Mesenchymal stem cell (in vitro differentiated cells and primary cell): ENCODE measurements at regions not wholly inside any gene's neighbourhood (a gene's known extent, or its start where the extent isn't known, plus 50 kb on each side); places are given as distances from the start of the nearest gene placed in this dataset.

ENCODE experiments used
- DNase-seq: peaks from one replicate; pipeline ENCODE4 v3.0.0-alpha.2; 2013
- H2AFZ ChIP-seq: one replicate; pipeline ENCODE4 v1.6.1; 2013; ENCODE audit warnings: low read depth, mild to moderate bottlenecking, control low read depth, inconsistent platforms, low read length, moderate library complexity
- H2AK5ac ChIP-seq: 2 replicates; pipeline ENCODE4 v1.6.1; 2013; ENCODE audit warnings: low read length, moderate library complexity, mild to moderate bottlenecking, inconsistent platforms; ENCODE audit not compliant: severe bottlenecking
- H2BK120ac ChIP-seq: one replicate; pipeline ENCODE4 v1.6.1; 2013; ENCODE audit warnings: low read depth, mild to moderate bottlenecking, inconsistent platforms, low read length, moderate library complexity
- H2BK12ac ChIP-seq, 2 experiments: one replicate each; pipeline ENCODE4 v1.6.1; 2013; ENCODE audit warnings: inconsistent platforms in 2 of 2, low read length in 2 of 2, mild to moderate bottlenecking in 2 of 2, moderate library complexity in 2 of 2, control low read depth in 1 of 2
- H2BK15ac ChIP-seq: one replicate; pipeline ENCODE4 v1.6.1; 2013; ENCODE audit warnings: mild to moderate bottlenecking, low read depth, inconsistent platforms; ENCODE audit not compliant: poor library complexity, severe bottlenecking
- H2BK5ac ChIP-seq: 2 replicates; pipeline ENCODE4 v1.6.1; 2013; ENCODE audit warnings: low read depth, mild to moderate bottlenecking, low read length, control low read depth, inconsistent platforms; ENCODE audit not compliant: poor library complexity, severe bottlenecking
- H3K14ac ChIP-seq, 2 experiments: one replicate each; pipeline ENCODE4 v1.6.1; 2013; ENCODE audit warnings: inconsistent platforms in 2 of 2, low read length in 2 of 2, control low read depth in 1 of 2, mild to moderate bottlenecking in 1 of 2, moderate library complexity in 1 of 2
- H3K18ac ChIP-seq, 2 experiments: one replicate each; pipeline ENCODE4 v1.6.1; 2013; ENCODE audit warnings: inconsistent platforms in 2 of 2, low read length in 2 of 2, control low read depth in 1 of 2, low read depth in 1 of 2, mild to moderate bottlenecking in 1 of 2
- H3K23ac ChIP-seq, 2 experiments: one replicate each; pipeline ENCODE4 v1.6.1; 2013; ENCODE audit warnings: inconsistent platforms in 2 of 2, low read length in 2 of 2, mild to moderate bottlenecking in 2 of 2, moderate library complexity in 2 of 2, control low read depth in 1 of 2
- H3K27ac ChIP-seq: 2 replicates; pipeline ENCODE4 v1.5.1; 2013; ENCODE audit warnings: mild to moderate bottlenecking, moderate library complexity, low read length, control low read depth, inconsistent platforms; ENCODE audit not compliant: poor library complexity, severe bottlenecking
- H3K27me3 ChIP-seq, 2 experiments: 2 replicates each; pipeline versions ENCODE4 v1.6.1 to v1.7.0; 2013; ENCODE audit warnings: low read length in 2 of 2, mild to moderate bottlenecking in 2 of 2, moderate library complexity in 2 of 2, control low read depth in 1 of 2, inconsistent platforms in 1 of 2; ENCODE audit not compliant: control insufficient read depth in 1 of 2, insufficient read depth in 1 of 2
- H3K36me3 ChIP-seq, 2 experiments: 2 replicates each; pipeline versions ENCODE4 v1.6.1 to v1.7.0; 2013; ENCODE audit warnings: low read length in 2 of 2, control low read depth in 1 of 2, inconsistent platforms in 1 of 2, low read depth in 1 of 2, mild to moderate bottlenecking in 1 of 2; ENCODE audit not compliant: insufficient read depth in 2 of 2, control insufficient read depth in 1 of 2
- H3K4ac ChIP-seq, 2 experiments: one replicate each; pipeline ENCODE4 v1.6.1; 2013; ENCODE audit warnings: inconsistent platforms in 2 of 2, low read length in 2 of 2, mild to moderate bottlenecking in 2 of 2, moderate library complexity in 2 of 2, control low read depth in 1 of 2, low read depth in 1 of 2
- H3K4me1 ChIP-seq: 2 replicates; pipeline ENCODE4 v1.6.1; 2013; ENCODE audit warnings: low read depth, low read length, control low read depth; ENCODE audit not compliant: control insufficient read depth, insufficient read depth
- H3K4me2 ChIP-seq: 2 replicates; pipeline ENCODE4 v1.6.1; 2013; ENCODE audit warnings: low read length, mild to moderate bottlenecking, inconsistent platforms; ENCODE audit not compliant: poor library complexity, severe bottlenecking
- H3K4me3 ChIP-seq, 2 experiments: 2 replicates each; pipeline versions ENCODE4 v1.5.1 to v1.7.0; 2013; ENCODE audit warnings: low read length in 2 of 2, mild to moderate bottlenecking in 2 of 2, control low read depth in 1 of 2, low read depth in 1 of 2; ENCODE audit not compliant: insufficient read depth in 1 of 2
- H3K79me1 ChIP-seq: replicated peaks from 2 replicates; pipeline ENCODE4 v1.6.1; 2013; ENCODE audit warnings: mild to moderate bottlenecking, control low read depth, low read length, inconsistent platforms; ENCODE audit not compliant: poor library complexity, severe bottlenecking
- H3K9ac ChIP-seq: 2 replicates; pipeline ENCODE4 v1.7.0; 2013; ENCODE audit warnings: mild to moderate bottlenecking, low read length, moderate library complexity
- H3K9me3 ChIP-seq: 2 replicates; pipeline ENCODE4 v1.7.0; 2013; ENCODE audit warnings: mild to moderate bottlenecking, low read length; ENCODE audit not compliant: control insufficient read depth
- H4K8ac ChIP-seq: one replicate; pipeline ENCODE4 v1.6.1; 2013; ENCODE audit warnings: inconsistent platforms, mild to moderate bottlenecking, low read length, moderate library complexity
- H4K91ac ChIP-seq: one replicate; pipeline ENCODE4 v1.6.1; 2013; ENCODE audit warnings: mild to moderate bottlenecking, low read length, inconsistent platforms
- WGBS: methylation state at CpG from one replicate; pipeline ENCODE4 v1.1.7; 2013; ENCODE audit warnings: mixed read lengths; 5-methylcytosine and 5-hydroxymethylcytosine counted together

DNA sequence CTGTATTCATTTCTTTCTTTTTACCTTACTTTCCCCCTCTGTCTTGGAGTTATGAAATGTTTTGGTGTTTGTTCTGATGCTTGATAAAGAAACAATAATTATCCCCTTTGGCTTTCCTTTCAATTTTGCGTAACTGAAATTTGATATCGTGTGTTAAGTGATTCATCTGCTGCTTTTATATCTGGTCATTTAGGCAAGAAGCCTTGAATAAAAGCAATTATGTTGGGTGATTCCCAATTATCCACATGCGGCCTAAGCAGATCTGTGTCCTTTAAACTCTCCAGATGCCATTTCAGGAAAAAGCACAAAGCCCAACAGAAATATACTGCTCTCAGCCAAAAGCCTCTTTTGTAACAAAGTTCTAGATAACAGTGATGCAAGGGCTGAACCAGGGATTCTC lies 92.8 kb downstream of the TAF11L14 start:
- H2AK5ac ChIP-seq, result no peak overlapping the region
- no peak overlapping the region for H4K8ac ChIP-seq
- H3K4me1 ChIP-seq, result no peaks in the 10 kb centered on the region
- H3K23ac ChIP-seq, result no peak overlapping the region
- no peak for DNase-seq
- H3K4me2 ChIP-seq, result no peak overlapping the region
- H3K27ac ChIP-seq, result no peak overlapping the region
- no peaks in the 10 kb centered on the region for H3K9me3 ChIP-seq
- H4K91ac ChIP-seq, result no peak overlapping the region
- no peaks in the 10 kb centered on the region for H3K79me1 ChIP-seq
- no peak overlapping the region for H3K4ac ChIP-seq
- no peak overlapping the region for H2BK15ac ChIP-seq
- no peak overlapping the region for H3K14ac ChIP-seq
- no peak overlapping the region for H3K4me3 ChIP-seq
- no peak overlapping the region for H2BK5ac ChIP-seq
- H3K9ac ChIP-seq, result no peak overlapping the region
- 83% methylated on average over 3 of the region's 3 CpGs for WGBS
- no peak overlapping the region for H2AFZ ChIP-seq
- no peak overlapping the region for H2BK120ac ChIP-seq
- no peaks in the 10 kb centered on the region for H3K27me3 ChIP-seq
- no peak overlapping the region for H3K18ac ChIP-seq
- no peaks in the 10 kb centered on the region for H3K36me3 ChIP-seq
- H2BK12ac ChIP-seq, result no peak overlapping the region

DNA sequence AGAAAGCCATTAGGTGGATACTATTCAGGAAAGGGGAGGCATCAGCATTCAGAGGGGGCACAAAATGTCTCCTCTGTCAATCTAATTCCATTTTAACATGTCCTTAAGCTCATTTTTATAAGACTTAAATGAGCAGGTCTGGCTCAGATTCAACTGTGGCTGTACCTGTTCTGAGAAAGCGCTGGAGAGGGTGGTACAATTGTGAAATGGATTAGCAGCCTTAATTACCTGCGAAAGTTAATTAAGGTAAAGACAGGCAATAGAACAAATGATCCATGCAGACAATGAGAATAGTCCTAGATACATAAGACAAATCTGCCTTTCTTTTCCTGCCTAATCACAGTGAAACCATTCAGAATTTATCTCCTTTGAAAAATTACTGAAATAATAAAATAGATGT lies 96.2 kb downstream of the TAF11L14 start:
- no peak overlapping the region for H2BK15ac ChIP-seq
- H2AK5ac ChIP-seq, result no peak overlapping the region
- no peak overlapping the region for H3K27ac ChIP-seq
- H3K18ac ChIP-seq, result no peak overlapping the region
- no peak overlapping the region for H4K91ac ChIP-seq
- WGBS, result 75% methylated on average over 2 of the region's 2 CpGs
- no peak overlapping the region for H2AFZ ChIP-seq
- H3K27me3 ChIP-seq, result no peaks in the 10 kb centered on the region
- no peak overlapping the region for H3K23ac ChIP-seq
- no peak for DNase-seq
- H3K9me3 ChIP-seq, result no peaks in the 10 kb centered on the region
- H3K4me3 ChIP-seq, result no peak overlapping the region
- no peak overlapping the region for H2BK120ac ChIP-seq
- H3K36me3 ChIP-seq, result no peaks in the 10 kb centered on the region
- no peaks in the 10 kb centered on the region for H3K79me1 ChIP-seq
- no peaks in the 10 kb centered on the region for H3K4me1 ChIP-seq
- no peak overlapping the region for H3K9ac ChIP-seq
- H3K4me2 ChIP-seq, result no peak overlapping the region
- H3K14ac ChIP-seq, result no peak overlapping the region
- no peak overlapping the region for H4K8ac ChIP-seq
- H3K4ac ChIP-seq, result no peak overlapping the region
- H2BK12ac ChIP-seq, result no peak overlapping the region
- no peak overlapping the region for H2BK5ac ChIP-seq

DNA sequence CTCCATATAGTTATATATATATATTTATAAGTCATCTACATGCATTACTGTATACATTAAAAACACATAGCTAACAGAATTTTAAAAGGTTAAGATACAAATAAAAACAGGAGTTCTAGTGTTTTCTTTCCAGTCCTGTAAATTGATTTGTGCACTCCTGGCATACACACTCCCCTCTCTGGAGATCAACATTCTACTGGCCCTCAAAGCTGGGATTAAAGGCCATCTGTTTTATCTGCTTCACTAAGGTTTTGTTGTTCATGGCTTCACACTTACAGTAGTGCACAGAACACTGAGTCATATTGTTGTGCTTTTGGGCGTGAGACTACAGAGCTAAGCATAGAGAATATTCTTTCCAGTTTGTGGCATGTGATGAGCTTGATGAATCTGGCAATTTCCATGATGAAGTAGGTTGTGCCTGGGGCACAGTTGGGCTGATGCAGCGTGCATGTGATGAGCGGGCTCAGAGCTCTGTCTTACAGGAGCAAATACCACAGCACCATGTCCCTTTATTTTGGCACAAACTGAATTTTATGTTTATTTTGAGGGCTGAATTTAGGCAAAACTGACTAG lies 98.2 kb downstream of the TAF11L14 start:
- Histone ChIP-seq H3K14ac (no peak overlapping the region), H2AFZ (no peak overlapping the region), H3K4ac (no peak overlapping the region), H4K8ac (no peak overlapping the region), H3K4me3 (no peak overlapping the region), H3K79me1 (no peaks in the 10 kb centered on the region), H2BK5ac (no peak overlapping the region), H2AK5ac (no peak overlapping the region), H2BK120ac (no peak overlapping the region), H3K27me3 (no peaks in the 10 kb centered on the region), H3K36me3 (no peaks in the 10 kb centered on the region), H3K23ac (no peak overlapping the region), H3K18ac (no peak overlapping the region), H3K27ac (no peak overlapping the region), H4K91ac (no peak overlapping the region), H3K9ac (no peak overlapping the region), H3K4me1 (no peaks in the 10 kb centered on the region), H2BK15ac (no peak overlapping the region), H2BK12ac (no peak overlapping the region), H3K9me3 (no peaks in the 10 kb centered on the region), H3K4me2 (no peak overlapping the region)
- WGBS, result 74% methylated on average over 3 of the region's 3 CpGs
- DNase-seq, result no peak

DNA sequence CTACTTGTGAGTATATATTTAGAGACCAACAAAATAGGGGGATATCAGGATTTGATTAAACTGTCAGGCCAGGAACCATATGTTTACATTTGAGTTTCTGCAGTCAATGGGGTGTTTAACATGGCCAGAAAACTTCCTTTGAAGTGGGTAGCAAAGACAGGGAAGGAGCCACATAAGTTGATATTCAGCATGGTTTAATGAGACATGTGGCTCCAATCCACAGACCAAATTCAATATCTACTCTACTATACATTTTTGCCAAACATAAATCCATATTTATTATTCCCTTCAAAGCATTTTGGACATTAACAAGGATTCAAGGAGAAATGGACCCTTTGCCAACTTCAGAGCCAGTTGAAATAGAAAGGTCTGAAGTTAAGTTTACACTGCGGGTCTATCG lies 99.8 kb downstream of the TAF11L14 start:
- Histone ChIP-seq H2BK12ac (no peak overlapping the region), H3K14ac (no peak overlapping the region), H3K27ac (no peak overlapping the region), H2BK5ac (no peak overlapping the region), H3K4me2 (no peak overlapping the region), H3K18ac (no peak overlapping the region), H2BK15ac (no peak overlapping the region), H3K79me1 (no peaks in the 10 kb centered on the region), H3K27me3 (no peaks in the 10 kb centered on the region), H4K91ac (no peak overlapping the region), H3K36me3 (no peaks in the 10 kb centered on the region), H2AFZ (no peak overlapping the region), H2BK120ac (no peak overlapping the region), H2AK5ac (no peak overlapping the region), H3K4me3 (no peak overlapping the region), H3K9ac (no peak overlapping the region), H4K8ac (no peak overlapping the region), H3K23ac (no peak overlapping the region), H3K4me1 (no peaks in the 10 kb centered on the region), H3K4ac (no peak overlapping the region), H3K9me3 (no peaks in the 10 kb centered on the region)
- WGBS, result 73% methylated on average over 2 of the region's 2 CpGs
- no peak for DNase-seq
